A549 (cell line): ENCODE measurements at regions not wholly inside any gene's neighbourhood (a gene's known extent, or its start where the extent isn't known, plus 50 kb on each side); places are given as distances from the start of the nearest gene placed in this dataset.

Source experiments
- ATAC-seq, 2 experiments: fragments of 200-7000 bp in 1 of 2; fragments of >200 bp in 1 of 2; cut with Nextera tagmentation in 1 of 2; cut with Tn5 transposase in 1 of 2; 3 replicates each; pipeline versions ENCODE4 v1.8.0 to v1.9.1; 2018 to 2020; ENCODE audit warnings: mild to moderate bottlenecking in 1 of 2, moderate library complexity in 1 of 2
- CTCF ChIA-PET: fragments of 300-600 bp; sonication (Branson Sonifier 250); formaldehyde crosslinking; extraction: SDS; loops from one replicate; lab custom pipeline; 2021; ENCODE audit warnings: antibody characterized with exemption, inconsistent platforms; lab: Yijun Ruan, JAX
- POLR2A ChIA-PET: fragments of 350-600 bp; formaldehyde crosslinking; extraction: SDS; loops from one replicate; lab custom pipeline; 2021; ENCODE audit warnings: antibody characterized with exemption, inconsistent platforms; lab: Yijun Ruan, JAX
- DNase-seq, 2 experiments: peaks; one replicate each; pipeline versions ENCODE4 v3.0.0 to v3.0.0-alpha.2; 2011 to 2016; ENCODE audit warnings: low read depth in 1 of 2, low spot score in 1 of 2
- FAIRE-seq: peaks from 2 replicates; lab custom pipeline; 2011; peaks lifted over from hg19 to GRCh38; lab: Jason Lieb, UNC
- H3K27ac ChIP-seq, 2 experiments: fragments of >200 bp; sonication (Bioruptor Twin); formaldehyde crosslinking; 3 replicates each; pipeline ENCODE4 v1.5.1; 2016 to 2017
- H3K4me1 ChIP-seq: fragments of >200 bp; sonication (Bioruptor Twin); formaldehyde crosslinking; 3 replicates; pipeline ENCODE4 v1.6.1; 2016
- H3K4me2 ChIP-seq: fragments of >200 bp; sonication (Bioruptor Twin); formaldehyde crosslinking; 3 replicates; pipeline ENCODE4 v1.6.1; 2016
- H3K4me3 ChIP-seq: fragments of >200 bp; sonication (Bioruptor Twin); formaldehyde crosslinking; 3 replicates; pipeline ENCODE4 v1.5.1; 2016
- H3K9me3 ChIP-seq: fragments of >200 bp; sonication (Bioruptor Twin); formaldehyde crosslinking; 3 replicates; pipeline ENCODE4 v1.6.1; 2016
- CBX8 ChIP-seq: fragments of 200-600 bp; sonication (generic); IDR thresholded peaks from 2 replicates; pipeline ENCODE4 v1.6.1; 2016
- CHD2 ChIP-seq: fragments of 150-350 bp; IDR thresholded peaks from 2 replicates; pipeline ENCODE4 v1.6.1; 2014; ENCODE audit warnings: low read length; ENCODE audit not compliant: partially characterized antibody
- CHD4 ChIP-seq: fragments of 200-600 bp; sonication (generic); IDR thresholded peaks from 2 replicates; pipeline ENCODE4 v1.6.1; 2016; ENCODE audit warnings: antibody characterized with exemption, mild to moderate bottlenecking, borderline replicate concordance
- EHF ChIP-seq: fragments of 250-450 bp; sonication (Bioruptor Pico); IDR thresholded peaks from 2 replicates; pipeline ENCODE4 v1.5.0; 2020; ENCODE audit warnings: mild to moderate bottlenecking
- EHMT2 ChIP-seq: fragments of 200-600 bp; sonication (generic); IDR thresholded peaks from 2 replicates; pipeline ENCODE4 v1.6.1; 2016; ENCODE audit warnings: antibody characterized with exemption, low read depth, mild to moderate bottlenecking, moderate library complexity
- ESRRA ChIP-seq: fragments of 150-350 bp; IDR thresholded peaks from 2 replicates; pipeline ENCODE4 v1.6.1; 2014; ENCODE audit warnings: mild to moderate bottlenecking, low read length, borderline replicate concordance
- FOXS1 ChIP-seq: fragments of 250-450 bp; sonication (Bioruptor Pico); IDR thresholded peaks from 2 replicates; pipeline ENCODE4 v1.5.0; 2020; ENCODE audit warnings: mild to moderate bottlenecking, moderate library complexity
- GATA3 ChIP-seq: IDR thresholded peaks from 2 replicates; pipeline ENCODE4 v1.6.1; 2012; ENCODE audit warnings: borderline replicate concordance
- HDAC2 ChIP-seq: fragments of 200-600 bp; sonication (generic); IDR thresholded peaks from 2 replicates; pipeline ENCODE4 v1.6.1; 2016
- HOXA7 ChIP-seq: fragments of 250-450 bp; sonication (Bioruptor Pico); IDR thresholded peaks from 2 replicates; pipeline ENCODE4 v1.5.0; 2020; ENCODE audit warnings: mild to moderate bottlenecking, moderate library complexity
- KDM1A ChIP-seq: fragments of 200-600 bp; sonication (generic); IDR thresholded peaks from 2 replicates; pipeline ENCODE4 v1.6.1; 2016; ENCODE audit warnings: low read depth, mild to moderate bottlenecking
- KDM5A ChIP-seq: fragments of 200-600 bp; sonication (generic); IDR thresholded peaks from 2 replicates; pipeline ENCODE4 v1.6.1; 2016; ENCODE audit warnings: antibody characterized with exemption, mild to moderate bottlenecking
- MAZ ChIP-seq: fragments of 150-350 bp; IDR thresholded peaks from 2 replicates; pipeline ENCODE4 v1.6.1; 2014; ENCODE audit warnings: antibody characterized with exemption, low read depth, low read length, borderline replicate concordance
- NPAS2 ChIP-seq: fragments of 250-450 bp; sonication (Bioruptor Pico); IDR thresholded peaks from 2 replicates; pipeline ENCODE4 v1.8.0; 2022; ENCODE audit warnings: mild to moderate bottlenecking, moderate library complexity, borderline replicate concordance
- PHF8 ChIP-seq: fragments of 200-600 bp; sonication (generic); IDR thresholded peaks from 2 replicates; pipeline ENCODE4 v1.6.1; 2016; ENCODE audit warnings: low read depth, mild to moderate bottlenecking, antibody characterized with exemption, moderate library complexity, borderline replicate concordance
- POLR2AphosphoS2 ChIP-seq: conservative IDR thresholded peaks from 2 replicates; pipeline ENCODE4 v1.6.1; 2012; ENCODE audit warnings: low read length, improper control_type of control experiment, inconsistent platforms
- RARB ChIP-seq: fragments of 250-450 bp; sonication (Bioruptor Pico); IDR thresholded peaks from 2 replicates; pipeline ENCODE4 v1.8.0; 2021; ENCODE audit warnings: mild to moderate bottlenecking, moderate library complexity
- RFX5 ChIP-seq: fragments of 450-650 bp; IDR thresholded peaks from 2 replicates; pipeline ENCODE4 v1.7.1; 2014; ENCODE audit warnings: antibody characterized with exemption, mild to moderate bottlenecking, moderate library complexity
- RNF2 ChIP-seq: fragments of 200-600 bp; sonication (generic); IDR thresholded peaks from 2 replicates; pipeline ENCODE4 v1.6.1; 2016; ENCODE audit warnings: low read depth, mild to moderate bottlenecking, antibody characterized with exemption, moderate library complexity, borderline replicate concordance
- TFCP2L1 ChIP-seq: fragments of 250-450 bp; sonication (Bioruptor Pico); IDR thresholded peaks from 2 replicates; pipeline ENCODE4 v1.5.0; 2021; ENCODE audit warnings: mild to moderate bottlenecking
- TP53 ChIP-seq: fragments of 250-450 bp; sonication (Bioruptor Pico); IDR thresholded peaks from 2 replicates; pipeline ENCODE4 v1.5.0; 2021; ENCODE audit warnings: mild to moderate bottlenecking, moderate library complexity
- ZNF302 ChIP-seq: fragments of 250-450 bp; sonication (Bioruptor Pico); IDR thresholded peaks from 2 replicates; pipeline ENCODE4 v1.9.0; 2021; ENCODE audit warnings: inconsistent platforms, mild to moderate bottlenecking, moderate library complexity
- ZSCAN20 ChIP-seq: fragments of 250-450 bp; sonication (Bioruptor Pico); IDR thresholded peaks from 2 replicates; pipeline ENCODE4 v1.8.0; 2022; ENCODE audit warnings: mild to moderate bottlenecking, moderate library complexity
- WGBS: methylation state at CpG from one replicate; pipeline ENCODE4 v1.1.6; 2017; ENCODE audit errors: missing lambda C conversion rate; 5-methylcytosine and 5-hydroxymethylcytosine counted together
- TF ChIP-seq, protein P1 (sequence below): fragments of >200 bp; sonication (Bioruptor Twin); formaldehyde crosslinking; IDR thresholded peaks from 3 replicates; pipeline ENCODE4 v1.5.1; 2016
- TF ChIP-seq, protein P2 (sequence below): IDR thresholded peaks from 2 replicates; pipeline ENCODE4 v1.6.1; 2012
- TF ChIP-seq, protein P3 (sequence below): fragments of 250-450 bp; sonication (Bioruptor Pico); IDR thresholded peaks from 2 replicates; pipeline ENCODE4 v1.5.0; 2021; ENCODE audit warnings: mild to moderate bottlenecking, moderate library complexity, borderline replicate concordance
- TF ChIP-seq, protein P4 (sequence below): fragments of 250-450 bp; sonication (Bioruptor Pico); IDR thresholded peaks from 2 replicates; pipeline ENCODE4 v1.5.0; 2020; ENCODE audit warnings: low read depth, mild to moderate bottlenecking, moderate library complexity

DNA sequence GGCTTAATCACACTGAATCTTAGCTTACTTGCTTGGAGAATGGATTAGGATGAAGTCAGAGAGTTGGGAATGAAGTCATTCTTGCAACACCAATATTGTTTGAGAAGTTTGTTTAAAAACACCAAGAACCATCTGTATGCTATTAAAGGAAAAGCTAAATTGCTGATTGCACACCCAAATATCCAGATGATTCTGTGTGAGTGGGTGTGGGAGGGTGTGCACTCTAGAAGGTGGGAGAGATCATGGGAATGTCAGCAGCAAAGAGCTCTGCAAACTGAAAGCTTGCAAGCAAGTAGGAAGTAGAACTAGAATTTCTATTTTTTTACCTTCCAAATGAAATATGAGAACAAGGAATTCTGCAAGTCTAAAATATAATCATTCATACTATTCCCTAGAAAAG, 364.9 kb downstream of the NR2F2 start:
- TF ChIP-seq RARB, result no peak
- TF ChIP-seq MAZ, result no peak
- TF ChIP-seq CBX8, result no peak
- TF ChIP-seq, protein P1, sequence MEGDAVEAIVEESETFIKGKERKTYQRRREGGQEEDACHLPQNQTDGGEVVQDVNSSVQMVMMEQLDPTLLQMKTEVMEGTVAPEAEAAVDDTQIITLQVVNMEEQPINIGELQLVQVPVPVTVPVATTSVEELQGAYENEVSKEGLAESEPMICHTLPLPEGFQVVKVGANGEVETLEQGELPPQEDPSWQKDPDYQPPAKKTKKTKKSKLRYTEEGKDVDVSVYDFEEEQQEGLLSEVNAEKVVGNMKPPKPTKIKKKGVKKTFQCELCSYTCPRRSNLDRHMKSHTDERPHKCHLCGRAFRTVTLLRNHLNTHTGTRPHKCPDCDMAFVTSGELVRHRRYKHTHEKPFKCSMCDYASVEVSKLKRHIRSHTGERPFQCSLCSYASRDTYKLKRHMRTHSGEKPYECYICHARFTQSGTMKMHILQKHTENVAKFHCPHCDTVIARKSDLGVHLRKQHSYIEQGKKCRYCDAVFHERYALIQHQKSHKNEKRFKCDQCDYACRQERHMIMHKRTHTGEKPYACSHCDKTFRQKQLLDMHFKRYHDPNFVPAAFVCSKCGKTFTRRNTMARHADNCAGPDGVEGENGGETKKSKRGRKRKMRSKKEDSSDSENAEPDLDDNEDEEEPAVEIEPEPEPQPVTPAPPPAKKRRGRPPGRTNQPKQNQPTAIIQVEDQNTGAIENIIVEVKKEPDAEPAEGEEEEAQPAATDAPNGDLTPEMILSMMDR, result no peak
- TF ChIP-seq PHF8, result no peak
- no peak for TF ChIP-seq HOXA7 (CRISPR knock-in tag)
- no peak for TF ChIP-seq GATA3
- TF ChIP-seq, protein P2, sequence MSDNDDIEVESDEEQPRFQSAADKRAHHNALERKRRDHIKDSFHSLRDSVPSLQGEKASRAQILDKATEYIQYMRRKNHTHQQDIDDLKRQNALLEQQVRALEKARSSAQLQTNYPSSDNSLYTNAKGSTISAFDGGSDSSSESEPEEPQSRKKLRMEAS, result no peak
- no peak for TF ChIP-seq ZSCAN20 (CRISPR knock-in tag)
- TF ChIP-seq TP53 (CRISPR knock-in tag), result no peak
- TF ChIP-seq CHD2, result no peak
- no peak for TF ChIP-seq KDM5A
- TF ChIP-seq FOXS1, result no peak
- TF ChIP-seq EHMT2, result no peak
- no peak for TF ChIP-seq RFX5
- TF ChIP-seq KDM1A, result no peak
- TF ChIP-seq RNF2, result no peak
- TF ChIP-seq, all 56 proteins: peak for 0
- POLR2A ChIA-PET, result no interaction called here

DNA sequence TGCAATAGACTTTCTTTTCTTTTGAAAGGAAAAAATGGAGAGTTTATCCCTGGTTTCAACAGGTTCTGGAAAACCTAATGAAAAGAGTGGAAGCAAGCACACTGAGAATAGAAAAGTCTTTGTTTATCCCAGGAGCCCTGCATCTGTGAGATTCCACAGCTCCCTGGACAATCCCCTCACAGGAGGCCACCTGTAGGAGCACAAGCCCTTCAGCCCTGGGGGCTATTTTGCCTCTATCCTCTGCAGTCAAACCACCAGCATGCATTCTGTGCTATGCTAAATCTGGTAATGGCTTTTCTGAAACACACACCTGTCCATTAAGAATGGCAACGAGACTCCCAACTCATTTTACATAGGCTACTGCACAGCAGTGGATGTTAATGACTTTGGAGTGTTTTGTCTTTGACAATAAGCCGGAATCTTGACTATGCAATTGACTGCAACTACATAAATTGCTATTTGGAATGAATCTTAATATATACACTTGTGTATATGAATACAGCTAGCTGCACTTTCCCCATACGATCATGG, 369.4 kb downstream of the NR2F2 start:
- Histone ChIP-seq H3K27ac (no peak overlapping the region), H3K4me1 (no peaks in the 10 kb centered on the region)
- under 1% methylated on average over 3 of the region's 3 CpGs for WGBS
- no peak for FAIRE-seq
- TF ChIP-seq ESRRA (no peak), POLR2AphosphoS2 (no peak), HDAC2 (no peak), ZNF302 (CRISPR knock-in tag) (no peak), EHF (CRISPR knock-in tag) (no peak), FOXS1 (no peak), RFX5 (no peak), EHMT2 (no peak), TFCP2L1 (no peak), HOXA7 (CRISPR knock-in tag) (no peak), PHF8 (no peak), RNF2 (no peak), NPAS2 (CRISPR knock-in tag) (no peak), CHD4 (no peak), RARB (no peak)
- TF ChIP-seq, protein P3, sequence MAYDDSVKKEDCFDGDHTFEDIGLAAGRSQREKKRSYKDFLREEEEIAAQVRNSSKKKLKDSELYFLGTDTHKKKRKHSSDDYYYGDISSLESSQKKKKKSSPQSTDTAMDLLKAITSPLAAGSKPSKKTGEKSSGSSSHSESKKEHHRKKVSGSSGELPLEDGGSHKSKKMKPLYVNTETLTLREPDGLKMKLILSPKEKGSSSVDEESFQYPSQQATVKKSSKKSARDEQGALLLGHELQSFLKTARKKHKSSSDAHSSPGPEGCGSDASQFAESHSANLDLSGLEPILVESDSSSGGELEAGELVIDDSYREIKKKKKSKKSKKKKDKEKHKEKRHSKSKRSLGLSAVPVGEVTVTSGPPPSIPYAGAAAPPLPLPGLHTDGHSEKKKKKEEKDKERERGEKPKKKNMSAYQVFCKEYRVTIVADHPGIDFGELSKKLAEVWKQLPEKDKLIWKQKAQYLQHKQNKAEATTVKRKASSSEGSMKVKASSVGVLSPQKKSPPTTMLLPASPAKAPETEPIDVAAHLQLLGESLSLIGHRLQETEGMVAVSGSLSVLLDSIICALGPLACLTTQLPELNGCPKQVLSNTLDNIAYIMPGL (CRISPR knock-in tag), result no peak
- TF ChIP-seq, protein P4, sequence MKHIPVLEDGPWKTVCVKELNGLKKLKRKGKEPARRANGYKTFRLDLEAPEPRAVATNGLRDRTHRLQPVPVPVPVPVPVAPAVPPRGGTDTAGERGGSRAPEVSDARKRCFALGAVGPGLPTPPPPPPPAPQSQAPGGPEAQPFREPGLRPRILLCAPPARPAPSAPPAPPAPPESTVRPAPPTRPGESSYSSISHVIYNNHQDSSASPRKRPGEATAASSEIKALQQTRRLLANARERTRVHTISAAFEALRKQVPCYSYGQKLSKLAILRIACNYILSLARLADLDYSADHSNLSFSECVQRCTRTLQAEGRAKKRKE, result no peak
- TF ChIP-seq, protein P1, result no peak
- TF ChIP-seq, all 56 proteins: peak for 0
- H3K4me3 ChIP-seq, result no peak overlapping the region
- no peak for ATAC-seq
- H3K4me2 ChIP-seq, result no peak overlapping the region
- H3K9me3 ChIP-seq, result no peaks in the 10 kb centered on the region
- ChIA-PET POLR2A (no interaction called here), CTCF (no interaction called here)
- DNase-seq, result no peak

More for the DNA sequence above, 364.9 kb downstream of the NR2F2 start:
- no peak for ATAC-seq
- Histone ChIP-seq H3K27ac (no peak overlapping the region), H3K4me3 (no peak overlapping the region), H3K9me3 (no peaks in the 10 kb centered on the region), H3K4me2 (no peak overlapping the region), H3K4me1 (no peaks in the 10 kb centered on the region)
- no peak for FAIRE-seq
- DNase-seq, result no peak
- CTCF ChIA-PET, result interaction anchor here (0.9 kb wide), 1 partner anchor 50 kb away, joined by 3 read pairs; no protein-coding TSS in a partner anchor
